ENCODE measurements at regions not wholly inside any gene's neighbourhood (a gene's known extent, or its start where the extent isn't known, plus 50 kb on each side); places are given as distances from the start of the nearest gene placed in this dataset.

DNA sequence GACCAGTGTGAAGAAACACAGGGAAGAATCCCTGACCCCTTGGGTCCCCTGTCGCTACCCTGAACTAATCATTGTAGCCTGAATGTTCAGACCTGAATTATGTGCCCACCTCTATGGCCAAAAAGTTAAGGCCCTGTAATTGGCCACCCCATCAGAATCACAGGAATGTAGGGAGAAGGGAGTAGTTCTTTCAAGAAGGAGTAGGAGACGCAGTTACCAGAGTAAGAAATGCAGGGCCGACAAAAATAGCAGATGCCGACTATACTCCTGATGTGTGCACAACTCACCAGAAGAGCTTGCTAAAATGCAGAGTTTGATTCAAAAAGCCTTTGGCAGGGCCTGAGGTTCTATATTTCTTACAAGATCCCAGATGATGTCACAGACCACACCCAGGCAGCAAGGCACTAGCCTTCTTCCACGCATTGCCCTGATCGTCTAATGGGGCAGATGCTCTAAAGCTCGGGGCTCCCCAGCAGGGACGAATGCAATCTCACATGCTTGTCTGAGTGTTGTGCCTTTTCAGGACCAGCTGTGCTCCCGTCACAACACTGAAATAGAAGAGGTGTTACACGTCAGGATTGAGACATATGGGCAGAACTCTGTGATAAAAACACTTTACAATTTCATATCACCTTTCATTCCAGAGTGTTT lies 161.0 kb upstream of the FAM241A start:
- TF ChIP-seq, protein P1, sequence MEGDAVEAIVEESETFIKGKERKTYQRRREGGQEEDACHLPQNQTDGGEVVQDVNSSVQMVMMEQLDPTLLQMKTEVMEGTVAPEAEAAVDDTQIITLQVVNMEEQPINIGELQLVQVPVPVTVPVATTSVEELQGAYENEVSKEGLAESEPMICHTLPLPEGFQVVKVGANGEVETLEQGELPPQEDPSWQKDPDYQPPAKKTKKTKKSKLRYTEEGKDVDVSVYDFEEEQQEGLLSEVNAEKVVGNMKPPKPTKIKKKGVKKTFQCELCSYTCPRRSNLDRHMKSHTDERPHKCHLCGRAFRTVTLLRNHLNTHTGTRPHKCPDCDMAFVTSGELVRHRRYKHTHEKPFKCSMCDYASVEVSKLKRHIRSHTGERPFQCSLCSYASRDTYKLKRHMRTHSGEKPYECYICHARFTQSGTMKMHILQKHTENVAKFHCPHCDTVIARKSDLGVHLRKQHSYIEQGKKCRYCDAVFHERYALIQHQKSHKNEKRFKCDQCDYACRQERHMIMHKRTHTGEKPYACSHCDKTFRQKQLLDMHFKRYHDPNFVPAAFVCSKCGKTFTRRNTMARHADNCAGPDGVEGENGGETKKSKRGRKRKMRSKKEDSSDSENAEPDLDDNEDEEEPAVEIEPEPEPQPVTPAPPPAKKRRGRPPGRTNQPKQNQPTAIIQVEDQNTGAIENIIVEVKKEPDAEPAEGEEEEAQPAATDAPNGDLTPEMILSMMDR (optimal IDR thresholded peaks at IDR 0.05 in 1 of 3, IDR thresholded peaks at IDR 0.05 in 1 of 3, conservative IDR thresholded peaks at IDR 0.05 in 1 of 3; ENCODE audit: extremely low read depth in 1 of 3, insufficient read depth in 2 of 3, low read length in 3 of 3) = no peak
- no peak for TF ChIP-seq EZH2 (IDR thresholded peaks at IDR 0.05; ENCODE audit: low read length)

Data from keratinocyte (primary cell).